LNCaP clone FGC (cell line): ENCODE measurements at regions not wholly inside any gene's neighbourhood (a gene's known extent, or its start where the extent isn't known, plus 50 kb on each side); places are given as distances from the start of the nearest gene placed in this dataset.

Experiments
- DNase-seq: peaks from one replicate; pipeline ENCODE4 v3.0.0-alpha.2; 2011; ENCODE audit warnings: low read depth
- H3K4me3 ChIP-seq: 2 replicates; pipeline ENCODE4 v1.5.1; 2011; ENCODE audit warnings: mild to moderate bottlenecking, low read depth, low read length, control low read depth
- CTCF ChIP-seq: IDR thresholded peaks from 2 replicates; pipeline ENCODE4 v1.5.1; 2012; ENCODE audit warnings: mild to moderate bottlenecking; ENCODE audit not compliant: control insufficient read depth, insufficient read depth; ENCODE audit errors: extremely low read depth

DNA sequence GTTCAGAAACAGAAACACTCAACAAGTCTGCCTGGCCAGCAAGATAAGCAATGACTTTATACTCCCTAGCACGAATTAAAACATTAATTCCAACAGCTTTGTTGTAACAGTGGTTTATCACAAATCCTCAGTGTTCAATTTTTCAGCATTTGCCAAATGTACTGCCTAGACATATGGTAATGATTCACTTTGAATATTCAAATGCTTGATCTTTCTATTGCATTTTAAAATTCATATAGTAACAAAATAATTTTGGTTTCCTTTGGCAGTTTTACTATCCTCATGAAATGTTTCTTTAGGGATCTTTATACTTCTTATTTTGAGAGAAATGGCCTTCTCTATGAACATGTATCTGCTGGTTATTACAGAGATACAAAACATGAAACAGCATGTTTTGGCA lies 851.8 kb upstream of the NXPH2 start:
- H3K4me3 ChIP-seq = no peak overlapping the region
- no peak for TF ChIP-seq CTCF
- DNase-seq = no peak

DNA sequence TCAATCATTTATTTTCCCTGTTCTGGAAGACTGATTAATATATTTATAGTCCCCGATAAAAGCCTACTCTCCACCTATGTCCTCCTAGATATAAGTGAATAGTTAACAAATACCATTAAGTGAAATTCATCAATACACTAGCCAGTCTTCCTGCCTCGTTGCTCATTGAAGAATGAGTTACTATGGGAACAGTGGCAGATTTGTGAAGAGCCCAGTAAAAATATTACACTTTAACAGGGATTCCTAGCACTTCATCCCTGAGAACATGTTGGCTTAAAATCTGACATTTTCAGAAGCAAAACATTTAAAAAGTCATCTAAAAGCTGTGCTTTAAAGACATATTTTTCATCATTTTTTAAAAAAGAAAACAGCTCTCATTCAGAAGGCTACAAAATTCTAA lies 848.7 kb upstream of the NXPH2 start:
- DNase-seq = no peak
- no peak overlapping the region for H3K4me3 ChIP-seq
- no peak for TF ChIP-seq CTCF

- TF ChIP-seq CTCF = no peak
- no peak for DNase-seq
- no peak overlapping the region for H3K4me3 ChIP-seq
Observed at GRCh38 chr2:139626128-139626527, 845.9 kb upstream of the NXPH2 start.

DNA sequence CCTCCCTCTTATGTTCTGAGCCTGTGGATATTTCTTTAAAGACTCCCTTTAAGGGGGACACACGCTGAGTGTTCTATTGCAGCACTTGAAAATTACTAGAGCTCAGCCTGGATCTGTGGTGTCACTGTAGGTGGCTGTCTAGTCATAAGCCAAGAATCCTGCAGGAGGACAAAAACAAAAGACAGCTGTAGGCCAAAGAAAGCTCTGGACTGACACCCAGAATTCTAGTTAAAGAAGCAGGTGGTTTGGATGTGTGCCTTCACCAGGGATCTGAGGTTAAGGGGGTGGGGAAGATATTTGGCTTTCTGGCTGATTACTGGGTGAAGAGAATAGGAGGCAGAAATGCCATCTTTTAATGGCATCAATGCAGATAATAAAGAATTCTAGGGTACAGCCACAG lies 842.5 kb upstream of the NXPH2 start:
- no peak for DNase-seq

DNA sequence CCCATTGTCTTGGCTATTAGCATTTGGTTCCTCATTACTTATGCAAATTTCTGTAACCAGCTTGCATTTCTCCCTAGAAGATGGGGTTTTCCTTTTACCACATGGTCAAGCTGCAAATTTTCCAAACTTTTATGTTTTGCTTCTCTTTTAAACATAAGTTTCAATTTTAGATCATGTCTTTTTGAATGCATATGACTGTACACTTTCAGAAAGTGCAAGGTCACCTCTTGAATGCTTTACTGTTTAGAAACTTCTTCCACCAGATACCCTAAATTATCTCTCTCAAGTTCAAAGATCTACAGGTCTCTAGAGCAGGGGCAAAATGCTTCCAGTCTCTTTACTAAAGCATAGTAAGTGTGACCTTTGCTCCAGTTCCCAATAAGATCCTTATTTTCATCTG lies 837.6 kb upstream of the NXPH2 start:
- no peak for DNase-seq
- TF ChIP-seq CTCF = no peak
- no peak overlapping the region for H3K4me3 ChIP-seq

More for the DNA sequence above, 842.5 kb upstream of the NXPH2 start:
- TF ChIP-seq CTCF = no peak
- no peak overlapping the region for H3K4me3 ChIP-seq

DNA sequence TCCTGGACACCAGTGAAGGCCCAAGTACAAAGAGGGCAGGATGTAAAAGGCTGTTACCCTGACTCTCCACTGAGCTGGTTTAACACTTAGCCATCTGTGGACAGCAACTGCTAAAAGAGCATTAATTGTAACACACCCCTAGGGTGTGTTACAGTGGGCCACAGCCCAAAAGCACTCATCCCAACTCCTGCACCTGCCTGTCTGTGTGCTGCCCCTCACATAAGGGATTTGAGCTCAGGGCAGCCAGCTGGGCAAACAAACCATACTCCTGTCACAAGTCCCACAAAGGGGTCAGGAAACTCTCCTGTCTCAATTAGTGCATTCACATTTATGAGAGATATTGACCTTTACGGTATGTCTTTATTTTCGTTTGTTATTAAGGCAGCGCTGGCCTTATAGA lies 833.1 kb upstream of the NXPH2 start:
- no peak overlapping the region for H3K4me3 ChIP-seq
- TF ChIP-seq CTCF = no peak
- no peak for DNase-seq

- no peak overlapping the region for H3K4me3 ChIP-seq
- TF ChIP-seq CTCF = no peak
- no peak for DNase-seq
Observed at GRCh38 chr2:139610512-139610911, 830.3 kb upstream of the NXPH2 start.
